Endothelial cell of umbilical vein (primary cell): ENCODE measurements at regions not wholly inside any gene's neighbourhood (a gene's known extent, or its start where the extent isn't known, plus 50 kb on each side); places are given as distances from the start of the nearest gene placed in this dataset.

Experiments used
- BruUV-seq: library from RNA; stranded (reverse); fragments of 400-500 nt; replicated peaks from 2 replicates; lab custom pipeline; 2021; lab: Mats Ljungman, UMichigan
- CTCF ChIA-PET: fragments of 300-600, 350-600 bp; sonication (Branson Sonifier 250); formaldehyde crosslinking; loops from one replicate; lab custom pipeline; 2021; ENCODE audit warnings: antibody characterized with exemption, inconsistent platforms; lab: Charles Lee
- POLR2A ChIA-PET: fragments of 300-600, 350-600 bp; sonication (Branson Sonifier 250); formaldehyde crosslinking; loops from one replicate; lab custom pipeline; 2021; ENCODE audit warnings: antibody characterized with exemption, inconsistent platforms; lab: Charles Lee
- DNase-seq: peaks from one replicate; pipeline ENCODE4 v3.0.0-alpha.2; 2011; ENCODE audit warnings: low read depth, low spot score
- FAIRE-seq: peaks from 2 replicates; lab custom pipeline; 2011; peaks lifted over from hg19 to GRCh38; lab: Jason Lieb, UNC
- H2AFZ ChIP-seq: 2 replicates; pipeline ENCODE4 v1.6.0; 2012; ENCODE audit warnings: low read depth, low read length, control low read depth, inconsistent platforms
- H3K27ac ChIP-seq: 2 replicates; pipeline ENCODE4 v1.5.1; 2011; ENCODE audit warnings: low read depth, mild to moderate bottlenecking, control low read depth, low read length, moderate library complexity; ENCODE audit not compliant: insufficient read depth
- H3K27me3 ChIP-seq, 2 experiments: 2 replicates each; pipeline versions ENCODE4 v1.6.0 to v1.6.1; 2011; ENCODE audit warnings: low read length in 2 of 2, mixed read lengths in 1 of 2; ENCODE audit not compliant: control insufficient read depth in 2 of 2, insufficient read depth in 2 of 2
- H3K36me3 ChIP-seq, 2 experiments: 2 replicates in 1 of 2; 3 replicates in 1 of 2; pipeline ENCODE4 v1.5.1; 2011; ENCODE audit warnings: low read length in 2 of 2, mild to moderate bottlenecking in 1 of 2, moderate library complexity in 1 of 2; ENCODE audit not compliant: control insufficient read depth in 2 of 2, insufficient read depth in 2 of 2; ENCODE audit errors: extremely low read depth in 1 of 2
- H3K4me1 ChIP-seq: 3 replicates; pipeline ENCODE4 v1.5.1; 2011; ENCODE audit warnings: mild to moderate bottlenecking, low read length; ENCODE audit not compliant: control insufficient read depth, insufficient read depth; ENCODE audit errors: extremely low read depth
- H3K4me2 ChIP-seq: 2 replicates; pipeline ENCODE4 v1.6.1; 2011; ENCODE audit warnings: low read length, control low read depth, mixed read lengths; ENCODE audit not compliant: insufficient read depth
- H3K4me3 ChIP-seq, 3 experiments: fragments of 200-600 bp in 1 of 3; sonication (generic), shearing (Covaris generic) in 1 of 3; replicated peaks in 1 of 3; 2 replicates each; pipeline ENCODE4 v1.5.1; 2011 to 2016; ENCODE audit warnings: control low read depth in 3 of 3, low read length in 3 of 3, mild to moderate bottlenecking in 2 of 3, inconsistent platforms in 1 of 3, low read depth in 1 of 3, moderate library complexity in 1 of 3; ENCODE audit not compliant: insufficient read depth in 1 of 3
- H3K79me2 ChIP-seq: 2 replicates; pipeline ENCODE4 v1.6.0; 2012; ENCODE audit warnings: low read length, inconsistent platforms; ENCODE audit not compliant: control insufficient read depth, insufficient read depth
- H3K9ac ChIP-seq: replicated peaks from 2 replicates; pipeline ENCODE3; 2011; ENCODE audit warnings: low read length, control low read depth; ENCODE audit not compliant: insufficient read depth; ENCODE audit errors: extremely low read depth
- H3K9me1 ChIP-seq: replicated peaks from 3 replicates; pipeline ENCODE4 v1.6.0; 2011; ENCODE audit warnings: mild to moderate bottlenecking, low read length; ENCODE audit not compliant: control insufficient read depth, insufficient read depth; ENCODE audit errors: extremely low read depth
- H3K9me3 ChIP-seq: replicated peaks from 2 replicates; pipeline ENCODE4 v1.5.1; 2012; ENCODE audit warnings: low read length, inconsistent platforms; ENCODE audit not compliant: control insufficient read depth, insufficient read depth
- H4K20me1 ChIP-seq: replicated peaks from 2 replicates; pipeline ENCODE3; 2011; ENCODE audit warnings: mild to moderate bottlenecking, low read length; ENCODE audit not compliant: control insufficient read depth, insufficient read depth; ENCODE audit errors: extremely low read depth
- CTCF ChIP-seq, 2 donors: IDR thresholded peaks; 1 replicate in 1 of 2; 2 replicates in 1 of 2; pipeline ENCODE4 v1.5.1; 2011; ENCODE audit warnings: low read length in 2 of 2, mild to moderate bottlenecking in 2 of 2, moderate library complexity in 2 of 2, control low read depth in 1 of 2, inconsistent platforms in 1 of 2, low read depth in 1 of 2; ENCODE audit not compliant: insufficient read depth in 1 of 2; ENCODE audit errors: extremely low read depth in 1 of 2
- EZH2 ChIP-seq: IDR thresholded peaks from 2 replicates; pipeline ENCODE4 v1.6.1; 2012; ENCODE audit warnings: borderline replicate concordance, low read depth, mild to moderate bottlenecking, moderate library complexity, low read length, inconsistent platforms; ENCODE audit not compliant: severe bottlenecking
- FOS ChIP-seq: IDR thresholded peaks from 2 replicates; pipeline ENCODE4 v1.6.1; 2011; ENCODE audit warnings: mild to moderate bottlenecking, low read length, moderate library complexity, borderline replicate concordance; ENCODE audit not compliant: insufficient read depth
- GATA2 ChIP-seq: IDR thresholded peaks from 2 replicates; pipeline ENCODE4 v1.7.0; 2011; ENCODE audit warnings: low read depth, mild to moderate bottlenecking, moderate library complexity, mixed read lengths, low read length; ENCODE audit not compliant: insufficient read length, insufficient read depth
- JUN ChIP-seq: IDR thresholded peaks from 2 replicates; pipeline ENCODE4 v1.6.1; 2011; ENCODE audit warnings: borderline replicate concordance, low read depth; ENCODE audit not compliant: insufficient read length, insufficient read depth
- MAX ChIP-seq: IDR thresholded peaks from 2 replicates; pipeline ENCODE4 v1.6.1; 2011; ENCODE audit not compliant: insufficient read depth, insufficient read length
- MYC ChIP-seq: IDR thresholded peaks from one replicate; pipeline ENCODE4 v1.6.1; 2011; ENCODE audit warnings: mild to moderate bottlenecking, low read depth, low read length
- POLR2A ChIP-seq: IDR thresholded peaks from 2 replicates; pipeline ENCODE4 v1.6.1; 2012; ENCODE audit warnings: low read depth, mild to moderate bottlenecking, control low read depth, low read length
- POLR2AphosphoS5 ChIP-seq: IDR thresholded peaks from 2 replicates; pipeline ENCODE4 v1.6.1; 2012; ENCODE audit warnings: low read depth, mild to moderate bottlenecking, control low read depth, low read length, moderate library complexity; ENCODE audit not compliant: insufficient read depth
- dilution Hi-C: fragments of 300-500 bp; cut with MboI; formaldehyde crosslinking; loops from one replicate; pipeline ENCODE4 v1.15.0; 2019; ENCODE audit warnings: low sequenced_read_pairs; ENCODE audit not compliant: extremely low pct_ligation_motif_present
- intact Hi-C: fragments of 100-400 bp; cut with micrococcal nuclease; formaldehyde crosslinking; loops from one replicate; pipeline ENCODE4 v1.10.0; 2022

GRCh38 chr10:107443326-107443725 is 278.8 kb upstream of the SORCS1 start:
- H3K9ac ChIP-seq, result no peak overlapping the region
- POLR2A ChIA-PET, result no interaction called here
- H3K4me1 ChIP-seq, result no peaks in the 10 kb centered on the region
- H3K9me3 ChIP-seq, result peaks cover 9% of the 10 kb centered on the region
- no peak overlapping the region for H2AFZ ChIP-seq
- BruUV-seq, result no TSS peak
- no peak overlapping the region for H3K4me2 ChIP-seq
- H4K20me1 ChIP-seq, result no peaks in the 10 kb centered on the region
- H3K27me3 ChIP-seq, result no peaks in the 10 kb centered on the region
- FAIRE-seq (no peak), DNase-seq (no peak)
- intact Hi-C loops, result no loop called here
- H3K27ac ChIP-seq, result no peak overlapping the region
- TF ChIP-seq FOS (no peak), GATA2 (no peak), MYC (no peak), POLR2AphosphoS5 (no peak), EZH2 (no peak), POLR2A (no peak), MAX (no peak), CTCF (IDR thresholded peaks at IDR 0.05; ENCODE audit: extremely low read depth in 1 of 2, insufficient read depth in 1 of 2, low read depth in 1 of 2, low read length in 2 of 2) (no peak), JUN (no peak)
- no peaks in the 10 kb centered on the region for H3K9me1 ChIP-seq
- no peaks in the 10 kb centered on the region for H3K79me2 ChIP-seq
- CTCF ChIA-PET, result no interaction called here
- H3K4me3 ChIP-seq, result no peak overlapping the region
- dilution Hi-C loops, result no loop called here
- H3K36me3 ChIP-seq, result no peaks in the 10 kb centered on the region
